ENCODE measurements at regions not wholly inside any gene's neighbourhood (a gene's known extent, or its start where the extent isn't known, plus 50 kb on each side); places are given as distances from the start of the nearest gene placed in this dataset.

DNA sequence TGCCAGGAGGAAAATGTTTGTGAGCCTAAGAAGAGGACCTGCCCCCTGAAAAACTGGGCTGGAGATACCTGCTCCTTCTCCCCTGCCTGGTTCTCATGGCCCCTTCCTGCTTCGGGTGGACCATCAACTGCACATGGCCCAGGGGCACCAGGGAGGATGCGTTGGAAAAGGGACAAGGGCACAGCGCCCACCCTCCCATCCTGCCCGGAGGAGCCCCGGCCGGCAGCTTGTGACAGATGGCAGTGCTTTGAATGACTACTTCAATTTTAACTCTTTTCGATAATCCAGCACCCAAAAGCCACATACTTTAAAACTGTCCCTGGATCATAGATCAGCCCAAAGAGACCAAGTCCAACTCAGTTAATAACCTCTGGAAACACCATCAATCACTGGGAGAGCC is 135.8 kb upstream of the NECTIN1 start:
- TF ChIP-seq, protein P1, sequence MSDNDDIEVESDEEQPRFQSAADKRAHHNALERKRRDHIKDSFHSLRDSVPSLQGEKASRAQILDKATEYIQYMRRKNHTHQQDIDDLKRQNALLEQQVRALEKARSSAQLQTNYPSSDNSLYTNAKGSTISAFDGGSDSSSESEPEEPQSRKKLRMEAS (IDR thresholded peaks at IDR 0.05; ENCODE audit: insufficient read depth, insufficient read length) = no peak
- no peak for TF ChIP-seq MYC (IDR thresholded peaks at IDR 0.05; ENCODE audit: low read depth, low read length)
- TF ChIP-seq, protein P2, sequence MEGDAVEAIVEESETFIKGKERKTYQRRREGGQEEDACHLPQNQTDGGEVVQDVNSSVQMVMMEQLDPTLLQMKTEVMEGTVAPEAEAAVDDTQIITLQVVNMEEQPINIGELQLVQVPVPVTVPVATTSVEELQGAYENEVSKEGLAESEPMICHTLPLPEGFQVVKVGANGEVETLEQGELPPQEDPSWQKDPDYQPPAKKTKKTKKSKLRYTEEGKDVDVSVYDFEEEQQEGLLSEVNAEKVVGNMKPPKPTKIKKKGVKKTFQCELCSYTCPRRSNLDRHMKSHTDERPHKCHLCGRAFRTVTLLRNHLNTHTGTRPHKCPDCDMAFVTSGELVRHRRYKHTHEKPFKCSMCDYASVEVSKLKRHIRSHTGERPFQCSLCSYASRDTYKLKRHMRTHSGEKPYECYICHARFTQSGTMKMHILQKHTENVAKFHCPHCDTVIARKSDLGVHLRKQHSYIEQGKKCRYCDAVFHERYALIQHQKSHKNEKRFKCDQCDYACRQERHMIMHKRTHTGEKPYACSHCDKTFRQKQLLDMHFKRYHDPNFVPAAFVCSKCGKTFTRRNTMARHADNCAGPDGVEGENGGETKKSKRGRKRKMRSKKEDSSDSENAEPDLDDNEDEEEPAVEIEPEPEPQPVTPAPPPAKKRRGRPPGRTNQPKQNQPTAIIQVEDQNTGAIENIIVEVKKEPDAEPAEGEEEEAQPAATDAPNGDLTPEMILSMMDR (IDR thresholded peaks at IDR 0.05; ENCODE audit: extremely low read depth in 1 of 2, insufficient read depth in 1 of 2, low read depth in 1 of 2, low read length in 2 of 2) = no peak
- no peak for TF ChIP-seq EZH2 (IDR thresholded peaks at IDR 0.05; ENCODE audit: borderline replicate concordance, low read depth, low read length, severe bottlenecking)
- TF ChIP-seq POLR2AphosphoS5 (IDR thresholded peaks at IDR 0.05; ENCODE audit: insufficient read depth, low read depth, low read length) = no peak

Data from endothelial cell of umbilical vein (primary cell).